C4-2B (cell line): ENCODE measurements at regions not wholly inside any gene's neighbourhood (a gene's known extent, or its start where the extent isn't known, plus 50 kb on each side); places are given as distances from the start of the nearest gene placed in this dataset.
A peak's percentile ranks its signal among the peaks of the same experiment; 100 is the strongest.

Experiments used
- H3K27ac ChIP-seq: fragments of 450-650 bp; 2 replicates; pipeline ENCODE4 v1.5.1; 2017
- ZFX ChIP-seq: fragments of 450-650 bp; IDR thresholded peaks from 2 replicates; pipeline ENCODE4 v1.6.1; 2017
- TF ChIP-seq, protein P1 (sequence below): fragments of 450-650 bp; conservative IDR thresholded peaks from 2 replicates; pipeline ENCODE4 v1.5.1; 2017; ENCODE audit warnings: mild to moderate bottlenecking

DNA sequence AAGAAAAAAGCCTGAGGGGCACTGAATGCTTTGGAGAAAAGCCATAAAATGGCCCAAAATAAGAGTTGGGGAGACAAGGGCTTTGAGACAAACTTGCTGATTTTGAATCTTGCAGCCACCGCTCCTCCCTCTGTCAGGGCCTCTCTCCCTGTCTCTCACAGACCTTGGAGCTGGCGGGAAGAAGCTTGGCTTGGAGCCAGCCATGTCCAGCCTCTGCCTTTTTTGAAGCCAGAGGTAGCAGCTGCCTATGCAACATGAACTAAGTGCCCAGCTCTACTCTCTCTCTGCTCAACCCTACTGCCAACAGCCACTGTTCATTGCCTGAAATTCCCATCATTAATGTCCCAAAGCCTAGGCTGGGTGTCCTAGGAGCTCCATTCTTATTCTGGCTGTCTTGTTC is 63.7 kb upstream of the CTNNBL1 start:
- TF ChIP-seq, protein P1, sequence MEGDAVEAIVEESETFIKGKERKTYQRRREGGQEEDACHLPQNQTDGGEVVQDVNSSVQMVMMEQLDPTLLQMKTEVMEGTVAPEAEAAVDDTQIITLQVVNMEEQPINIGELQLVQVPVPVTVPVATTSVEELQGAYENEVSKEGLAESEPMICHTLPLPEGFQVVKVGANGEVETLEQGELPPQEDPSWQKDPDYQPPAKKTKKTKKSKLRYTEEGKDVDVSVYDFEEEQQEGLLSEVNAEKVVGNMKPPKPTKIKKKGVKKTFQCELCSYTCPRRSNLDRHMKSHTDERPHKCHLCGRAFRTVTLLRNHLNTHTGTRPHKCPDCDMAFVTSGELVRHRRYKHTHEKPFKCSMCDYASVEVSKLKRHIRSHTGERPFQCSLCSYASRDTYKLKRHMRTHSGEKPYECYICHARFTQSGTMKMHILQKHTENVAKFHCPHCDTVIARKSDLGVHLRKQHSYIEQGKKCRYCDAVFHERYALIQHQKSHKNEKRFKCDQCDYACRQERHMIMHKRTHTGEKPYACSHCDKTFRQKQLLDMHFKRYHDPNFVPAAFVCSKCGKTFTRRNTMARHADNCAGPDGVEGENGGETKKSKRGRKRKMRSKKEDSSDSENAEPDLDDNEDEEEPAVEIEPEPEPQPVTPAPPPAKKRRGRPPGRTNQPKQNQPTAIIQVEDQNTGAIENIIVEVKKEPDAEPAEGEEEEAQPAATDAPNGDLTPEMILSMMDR: no peak
- TF ChIP-seq ZFX: no peak

GRCh38 chr20:37627767-37628130 is 66.1 kb upstream of the CTNNBL1 start:
- TF ChIP-seq ZFX: no peak
- TF ChIP-seq, protein P1: no peak
- H3K27ac ChIP-seq: no peak overlapping the region

More for the DNA sequence above, 63.7 kb upstream of the CTNNBL1 start:
- no peak overlapping the region for H3K27ac ChIP-seq

GRCh38 chr20:37627060-37627766 is 66.6 kb upstream of the CTNNBL1 start:
- H3K27ac ChIP-seq: no peak overlapping the region
- TF ChIP-seq, protein P1: no peak
- TF ChIP-seq ZFX: no peak

DNA sequence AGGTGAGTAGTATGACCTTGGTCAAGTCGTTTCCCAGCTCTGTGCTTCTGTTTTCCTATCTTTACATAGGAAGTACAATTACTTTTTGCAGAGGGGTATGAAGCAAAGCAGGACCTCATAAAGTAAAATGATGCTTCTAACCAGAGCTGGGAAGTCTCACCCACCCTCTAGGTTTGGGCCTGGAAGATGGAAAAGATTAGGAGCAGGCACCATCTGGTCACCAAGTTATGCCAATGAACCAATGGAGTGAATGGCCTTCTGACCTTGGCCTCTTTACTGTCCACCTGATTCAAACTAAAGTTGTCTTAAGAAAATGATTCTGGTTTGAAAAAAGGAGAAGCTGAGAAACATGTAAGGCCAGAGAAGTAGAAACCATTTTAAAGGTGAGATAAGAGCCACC is 68.9 kb upstream of the CTNNBL1 start:
- TF ChIP-seq, protein P1: no peak
- TF ChIP-seq ZFX: no peak
- no peak overlapping the region for H3K27ac ChIP-seq

GRCh38 chr20:37622728-37623127 is 71.1 kb upstream of the CTNNBL1 start:
- TF ChIP-seq, protein P1: no peak
- no peak for TF ChIP-seq ZFX

DNA sequence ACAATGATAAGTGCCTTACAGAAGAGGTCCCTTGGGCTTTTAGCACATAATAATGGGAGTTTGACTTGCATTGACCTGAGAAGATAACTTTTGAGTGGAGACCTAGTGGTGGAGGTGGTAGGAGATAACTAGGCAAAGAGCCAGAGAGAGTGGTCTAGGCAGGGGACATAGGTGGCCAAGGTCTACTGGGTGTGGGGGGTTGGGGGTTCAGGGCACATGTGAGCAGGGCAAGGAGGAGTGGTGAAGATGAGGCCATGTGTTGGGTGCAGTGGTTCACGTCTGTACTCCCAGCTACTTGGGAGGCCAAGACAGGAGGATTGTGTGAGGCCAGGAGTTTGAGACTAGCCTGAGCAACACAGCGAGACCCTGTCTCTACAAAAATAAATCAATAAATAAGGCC is 74.3 kb upstream of the CTNNBL1 start:
- TF ChIP-seq, protein P1: no peak
- TF ChIP-seq ZFX: no peak
- no peak overlapping the region for H3K27ac ChIP-seq

More at GRCh38 chr20:37622728-37623127, 71.1 kb upstream of the CTNNBL1 start:
- no peak overlapping the region for H3K27ac ChIP-seq

DNA sequence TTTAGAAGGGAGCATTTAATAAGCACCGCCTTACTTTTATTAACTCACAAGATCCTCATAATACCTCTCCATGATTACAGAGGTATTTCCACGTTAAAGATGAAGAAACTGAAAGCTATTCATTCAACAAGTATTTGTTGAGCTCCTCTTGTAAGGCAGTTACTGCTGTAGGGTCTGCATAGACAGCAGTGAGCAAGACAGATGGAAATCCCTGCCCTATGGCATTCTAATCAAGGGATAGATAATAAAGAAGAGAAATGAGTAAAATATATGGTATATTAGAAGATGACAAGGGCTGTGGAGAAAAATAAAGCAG is 77.8 kb upstream of the CTNNBL1 start:
- no peak overlapping the region for H3K27ac ChIP-seq
- no peak for TF ChIP-seq ZFX
- TF ChIP-seq, protein P1: peak; percentile 71
